WERI-Rb-1 (cell line): ENCODE measurements at regions not wholly inside any gene's neighbourhood (a gene's known extent, or its start where the extent isn't known, plus 50 kb on each side); places are given as distances from the start of the nearest gene placed in this dataset.

ENCODE experiments used
- DNase-seq: peaks from one replicate; pipeline ENCODE4 v3.0.0-alpha.2; 2020
- H3K27ac ChIP-seq: fragments of 250-450 bp; sonication (Bioruptor Pico); 2 replicates; pipeline ENCODE4 v1.5.1; 2020; ENCODE audit warnings: mild to moderate bottlenecking, moderate library complexity
- H3K27me3 ChIP-seq: fragments of 250-450 bp; sonication (Bioruptor Pico); 2 replicates; pipeline ENCODE4 v1.5.1; 2021; ENCODE audit warnings: mild to moderate bottlenecking, low read depth, moderate library complexity; ENCODE audit not compliant: insufficient read depth, severe bottlenecking
- H3K36me3 ChIP-seq: fragments of 250-450 bp; sonication (Bioruptor Pico); 2 replicates; pipeline ENCODE4 v1.5.1; 2020; ENCODE audit warnings: mild to moderate bottlenecking, moderate library complexity
- H3K4me3 ChIP-seq: 2 replicates; pipeline ENCODE4 v1.5.1; 2011; ENCODE audit warnings: low read depth, mild to moderate bottlenecking, control low read depth, low read length
- H3K9me3 ChIP-seq: fragments of 250-450 bp; sonication (Bioruptor Pico); 2 replicates; pipeline ENCODE4 v1.5.1; 2021; ENCODE audit warnings: mild to moderate bottlenecking, moderate library complexity; ENCODE audit not compliant: severe bottlenecking
- CTCF ChIP-seq: IDR thresholded peaks from 2 replicates; pipeline ENCODE4 v1.5.1; 2011; ENCODE audit warnings: low read depth, mild to moderate bottlenecking, control low read depth, inconsistent platforms, low read length

- no peak overlapping the region for H3K27ac ChIP-seq
- no peak for DNase-seq
- no peak for TF ChIP-seq CTCF
Observed at GRCh38 chr5:135141303-135142268, 107.6 kb upstream of the PITX1 start.

GRCh38 chr5:135140446-135141204 is 106.6 kb upstream of the PITX1 start:
- no peak for DNase-seq
- TF ChIP-seq CTCF: no peak
- no peaks in the 10 kb centered on the region for H3K27me3 ChIP-seq
- no peaks in the 10 kb centered on the region for H3K9me3 ChIP-seq
- H3K36me3 ChIP-seq: no peaks in the 10 kb centered on the region
- H3K27ac ChIP-seq: no peak overlapping the region
- H3K4me3 ChIP-seq: no peak overlapping the region

More at GRCh38 chr5:135141303-135142268, 107.6 kb upstream of the PITX1 start:
- H3K27me3 ChIP-seq: no peaks in the 10 kb centered on the region
- H3K4me3 ChIP-seq: no peak overlapping the region
- H3K36me3 ChIP-seq: no peaks in the 10 kb centered on the region
- no peaks in the 10 kb centered on the region for H3K9me3 ChIP-seq

- H3K27ac ChIP-seq: no peak overlapping the region
- no peaks in the 10 kb centered on the region for H3K9me3 ChIP-seq
- H3K36me3 ChIP-seq: no peaks in the 10 kb centered on the region
- TF ChIP-seq CTCF: no peak
- no peak for DNase-seq
- H3K27me3 ChIP-seq: no peaks in the 10 kb centered on the region
- no peak overlapping the region for H3K4me3 ChIP-seq
Observed at GRCh38 chr5:135139381-135140134, 105.5 kb upstream of the PITX1 start.

GRCh38 chr5:135138116-135138850 is 104.3 kb upstream of the PITX1 start:
- no peak overlapping the region for H3K4me3 ChIP-seq
- H3K9me3 ChIP-seq: no peaks in the 10 kb centered on the region
- no peak for DNase-seq
- H3K36me3 ChIP-seq: no peaks in the 10 kb centered on the region
- no peak overlapping the region for H3K27ac ChIP-seq
- no peak for TF ChIP-seq CTCF
- H3K27me3 ChIP-seq: no peaks in the 10 kb centered on the region

GRCh38 chr5:135137146-135137915 is 103.3 kb upstream of the PITX1 start:
- H3K27ac ChIP-seq: no peak overlapping the region
- no peaks in the 10 kb centered on the region for H3K9me3 ChIP-seq
- no peaks in the 10 kb centered on the region for H3K27me3 ChIP-seq
- H3K4me3 ChIP-seq: no peak overlapping the region
- no peaks in the 10 kb centered on the region for H3K36me3 ChIP-seq
- no peak for TF ChIP-seq CTCF
- no peak for DNase-seq
